T follicular helper cell (primary cell): ENCODE measurements at regions not wholly inside any gene's neighbourhood (a gene's known extent, or its start where the extent isn't known, plus 50 kb on each side); places are given as distances from the start of the nearest gene placed in this dataset.
"Not testable (repeated sequence)": the region's sequence is repeated elsewhere in the genome, so short reads cannot be mapped to it uniquely, and the experiment has no call there.

Experiments
- DNase-seq: peaks from one replicate; pipeline ENCODE4 v3.0.0-alpha.2; 2020; ENCODE audit warnings: low read depth

GRCh38 chr19:27889156-27889555 lies 1323.8 kb downstream of the UQCRFS1 start:
- DNase-seq: no peak

GRCh38 chr19:27887946-27888345 lies 1325.0 kb downstream of the UQCRFS1 start:
- DNase-seq: no peak

GRCh38 chr19:27885359-27885758 lies 1327.6 kb downstream of the UQCRFS1 start:
- no peak for DNase-seq

- DNase-seq: no peak
These were observed 1328.6 kb downstream of the UQCRFS1 start for GRCh38 chr19:27884376-27884775.

- DNase-seq: no peak
These were observed 1331.7 kb downstream of the UQCRFS1 start for GRCh38 chr19:27881213-27881612.

- DNase-seq: no peak
These were observed 1335.9 kb downstream of the UQCRFS1 start for GRCh38 chr19:27876976-27877512.

- no peak for DNase-seq
These were observed 1336.5 kb downstream of the UQCRFS1 start for GRCh38 chr19:27876489-27876888.

GRCh38 chr19:27872370-27872769 lies 1340.6 kb downstream of the UQCRFS1 start:
- no peak for DNase-seq

GRCh38 chr19:27870293-27870692 lies 1342.7 kb downstream of the UQCRFS1 start:
- no peak for DNase-seq

GRCh38 chr19:27868007-27868406 lies 1344.9 kb downstream of the UQCRFS1 start:
- no peak for DNase-seq

- DNase-seq: no peak
These were observed 1346.8 kb downstream of the UQCRFS1 start for GRCh38 chr19:27865927-27866777.

- DNase-seq: no peak
These were observed 1351.5 kb downstream of the UQCRFS1 start for GRCh38 chr19:27861411-27861975.

GRCh38 chr19:27860309-27860934 lies 1352.5 kb downstream of the UQCRFS1 start:
- no peak for DNase-seq

- DNase-seq: no peak
These were observed 1353.3 kb downstream of the UQCRFS1 start for GRCh38 chr19:27859689-27860088.

GRCh38 chr19:27858981-27859581 lies 1353.9 kb downstream of the UQCRFS1 start:
- DNase-seq: no peak

GRCh38 chr19:27852931-27853330 lies 1360.0 kb downstream of the UQCRFS1 start:
- not testable (repeated sequence) for DNase-seq

- DNase-seq: no peak
These were observed 1361.3 kb downstream of the UQCRFS1 start for GRCh38 chr19:27851543-27852060.

- no peak for DNase-seq
These were observed 1361.9 kb downstream of the UQCRFS1 start for GRCh38 chr19:27851002-27851481.

GRCh38 chr19:27846944-27847343 lies 1366.0 kb downstream of the UQCRFS1 start:
- no peak for DNase-seq

GRCh38 chr19:27844261-27844660 lies 1368.7 kb downstream of the UQCRFS1 start:
- DNase-seq: no peak

- no peak for DNase-seq
These were observed 1369.1 kb downstream of the UQCRFS1 start for GRCh38 chr19:27843861-27844260.

GRCh38 chr19:27833031-27833430 lies 1379.9 kb downstream of the UQCRFS1 start:
- no peak for DNase-seq
